Testis (tissue), 2 donors: ENCODE measurements at regions not wholly inside any gene's neighbourhood (a gene's known extent, or its start where the extent isn't known, plus 50 kb on each side); places are given as distances from the start of the nearest gene placed in this dataset.

Source experiments
- DNase-seq: peaks from one replicate; pipeline ENCODE4 v3.0.0-alpha.2; 2019
- H3K27ac ChIP-seq, 2 donors: fragments of 200-600 bp; sonication (generic); one replicate each; pipeline ENCODE4 v1.5.1; 2019
- H3K27me3 ChIP-seq: fragments of 200-600 bp; sonication (generic); one replicate; pipeline ENCODE4 v1.5.1; 2019
- H3K36me3 ChIP-seq: fragments of 200-600 bp; sonication (generic); one replicate; pipeline ENCODE4 v1.5.1; 2017; ENCODE audit warnings: low read depth; ENCODE audit errors: missing control alignments
- H3K4me1 ChIP-seq: fragments of 200-600 bp; sonication (generic); one replicate; pipeline ENCODE4 v1.5.1; 2019
- H3K4me3 ChIP-seq, 2 donors: fragments of 200-600 bp; sonication (generic); one replicate each; pipeline ENCODE4 v1.5.1; 2017 to 2019
- H3K9me3 ChIP-seq: fragments of 200-600 bp; sonication (generic); one replicate; pipeline ENCODE4 v1.5.1; 2017
- CTCF ChIP-seq, 3 experiments: fragments of 450-650 bp in 2 of 3; fragments of 200-600 bp in 1 of 3; sonication (generic) in 1 of 3; IDR thresholded peaks; one replicate each; pipeline ENCODE4 v1.5.1; 2016 to 2019; ENCODE audit warnings: antibody characterized with exemption in 3 of 3, mild to moderate bottlenecking in 2 of 3, moderate library complexity in 1 of 3
- POLR2A ChIP-seq: fragments of 450-650 bp; IDR thresholded peaks from one replicate; pipeline ENCODE4 v1.6.1; 2017; ENCODE audit warnings: antibody characterized with exemption, mild to moderate bottlenecking, moderate library complexity
- WGBS, 2 donors: methylation state at CpG; one replicate each; pipeline ENCODE4 v1.1.5; 2018; 5-methylcytosine and 5-hydroxymethylcytosine counted together
- intact Hi-C: fragments of 100-400 bp; cut with DNase I; formaldehyde crosslinking; loops from one replicate; pipeline ENCODE4 v1.15.1; 2023; ENCODE audit warnings: low total_unique reads

DNA sequence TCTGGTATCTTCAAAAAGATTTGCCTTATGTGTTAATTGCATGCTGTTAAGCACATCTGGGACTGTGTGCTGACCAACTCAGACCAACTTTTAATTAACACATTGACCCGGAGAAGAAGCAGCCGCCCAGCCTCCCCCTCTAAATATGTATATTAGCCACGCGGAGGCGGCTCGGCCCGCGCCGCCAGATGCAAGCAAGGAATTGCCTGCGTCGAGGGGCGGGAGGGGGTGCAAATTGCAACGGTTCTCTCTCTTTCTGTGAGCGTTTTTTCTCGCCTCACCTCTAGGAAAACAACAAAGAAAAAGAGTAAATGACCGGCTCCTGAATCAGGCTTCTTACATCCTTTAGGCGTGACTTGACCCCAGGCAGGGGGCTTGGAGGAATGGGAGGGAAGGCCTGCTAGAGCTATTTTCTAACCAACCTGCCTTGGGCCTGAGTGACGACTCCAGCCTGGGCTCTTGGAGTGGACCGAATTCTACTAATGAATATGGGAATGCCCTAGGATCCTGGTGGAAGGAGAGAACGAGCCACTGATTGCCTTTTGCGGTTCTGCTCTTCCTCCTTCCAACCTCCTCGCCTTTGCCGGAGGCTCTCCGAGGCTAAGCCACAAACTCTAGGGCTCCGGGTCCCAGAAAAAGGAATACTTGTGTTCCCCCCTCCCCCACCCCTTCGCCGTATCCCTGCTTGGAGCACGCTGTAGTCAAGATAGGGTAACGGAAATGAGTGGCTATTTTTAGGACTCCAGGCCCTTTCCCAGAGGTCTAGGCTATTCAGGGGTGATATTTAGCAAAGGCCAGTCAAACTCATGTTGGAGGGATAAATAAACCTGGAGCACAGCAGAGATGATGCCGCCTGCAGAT is 417.0 kb upstream of the ESRRG start:
- Histone ChIP-seq H3K9me3 (no peaks in the 10 kb centered on the region), H3K27me3 (no peaks in the 10 kb centered on the region), H3K4me3 (no peak overlapping the region), H3K27ac (no peak overlapping the region), H3K36me3 (no peaks in the 10 kb centered on the region), H3K4me1 (no peaks in the 10 kb centered on the region)
- intact Hi-C loops, result no loop called here
- DNase-seq, result no peak
- TF ChIP-seq POLR2A (no peak), CTCF (IDR thresholded peaks at IDR 0.05) (no peak)
- WGBS, 2 donors, result 17 to 22% methylated on average over 24 to 30 of the region's 30 CpGs

GRCh38 chr1:217139513-217139912 is 416.3 kb upstream of the ESRRG start:
- peaks cover 3% of the 10 kb centered on the region for H3K4me1 ChIP-seq
- H3K36me3 ChIP-seq, result no peaks in the 10 kb centered on the region
- WGBS, 2 donors, result 10 to 18% methylated on average over 26 to 29 of the region's 29 CpGs
- DNase-seq, result no peak
- no peaks in the 10 kb centered on the region for H3K9me3 ChIP-seq
- TF ChIP-seq POLR2A, result no peak
- no peak for TF ChIP-seq CTCF (IDR thresholded peaks at IDR 0.05)
- H3K27ac ChIP-seq, result no peak overlapping the region
- intact Hi-C loops, result no loop called here
- no peak overlapping the region for H3K4me3 ChIP-seq
- H3K27me3 ChIP-seq, result no peaks in the 10 kb centered on the region

DNA sequence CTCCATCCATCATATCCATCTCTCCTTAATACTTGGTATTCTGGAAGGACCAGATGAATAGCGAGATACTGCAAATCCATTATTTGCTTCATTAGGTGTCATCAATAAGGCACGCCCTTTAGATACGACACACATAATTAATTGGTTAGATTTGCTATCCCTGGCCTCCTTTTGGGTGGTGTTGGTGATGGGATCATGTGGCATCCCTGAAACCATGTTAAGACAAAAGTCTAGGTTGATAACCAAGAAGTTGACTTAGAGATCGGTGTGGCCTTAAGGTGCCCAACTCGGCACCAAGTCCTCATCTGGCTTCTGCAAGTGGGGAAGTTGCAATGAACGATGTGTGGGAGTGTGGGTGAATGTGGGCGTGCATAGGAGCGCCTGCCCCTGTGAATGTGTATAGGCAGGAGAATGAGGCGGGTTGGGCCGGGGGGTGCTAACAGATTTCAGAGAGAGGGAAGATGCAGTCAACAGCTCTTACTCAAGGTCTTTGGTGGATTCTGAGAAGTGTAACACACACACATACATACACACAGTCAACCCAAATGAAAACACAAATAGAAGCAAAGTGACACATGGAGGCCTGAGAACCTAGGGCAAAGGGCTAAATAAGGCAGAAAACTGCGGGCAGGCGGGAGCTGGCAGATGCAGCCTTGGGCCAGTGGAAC is 415.7 kb upstream of the ESRRG start:
- Histone ChIP-seq H3K27me3 (no peaks in the 10 kb centered on the region), H3K4me3 (no peak overlapping the region), H3K27ac (no peak overlapping the region), H3K9me3 (no peaks in the 10 kb centered on the region), H3K4me1 (peaks cover 4% of the 10 kb centered on the region), H3K36me3 (no peaks in the 10 kb centered on the region)
- WGBS, 2 donors, result 29 to 31% methylated on average over 12 of the region's 12 CpGs
- DNase-seq, result no peak
- intact Hi-C loops, result no loop called here
- TF ChIP-seq POLR2A (no peak), CTCF (IDR thresholded peaks at IDR 0.05) (no peak)

- Histone ChIP-seq H3K4me1 (peaks cover 4% of the 10 kb centered on the region), H3K36me3 (no peaks in the 10 kb centered on the region), H3K4me3 (no peak overlapping the region), H3K9me3 (no peaks in the 10 kb centered on the region), H3K27ac (no peak overlapping the region), H3K27me3 (no peaks in the 10 kb centered on the region)
- TF ChIP-seq CTCF (IDR thresholded peaks at IDR 0.05) (no peak), POLR2A (no peak)
- DNase-seq, result no peak
- 4 to 7% methylated on average over 26 to 29 of the region's 29 CpGs for WGBS, 2 donors
- intact Hi-C loops, result no loop called here
Measured at GRCh38 chr1:217138173-217138765, 415.0 kb upstream of the ESRRG start.
